Mesothelial cell of epicardium (in vitro differentiated cells): ENCODE measurements at regions not wholly inside any gene's neighbourhood (a gene's known extent, or its start where the extent isn't known, plus 50 kb on each side); places are given as distances from the start of the nearest gene placed in this dataset.

Experiments
- DNase-seq, 2 experiments: peaks; one replicate each; pipeline ENCODE4 v3.0.0; 2021; ENCODE audit warnings: low spot score in 2 of 2; ENCODE audit not compliant: unreplicated experiment in 2 of 2
- H3K27ac Mint-ChIP-seq: 2 replicates; pipeline ENCODE4 v1.8.0; 2021; ENCODE audit warnings: mixed read lengths
- H3K27me3 Mint-ChIP-seq: 2 replicates; pipeline ENCODE4 v1.8.0; 2021; ENCODE audit warnings: low read depth, mixed read lengths
- H3K36me3 Mint-ChIP-seq: 2 replicates; pipeline ENCODE4 v1.8.0; 2021; ENCODE audit warnings: mixed read lengths
- H3K4me1 Mint-ChIP-seq: 2 replicates; pipeline ENCODE4 v1.8.0; 2021; ENCODE audit warnings: mixed read lengths
- H3K4me3 Mint-ChIP-seq: 2 replicates; pipeline ENCODE4 v1.8.0; 2021; ENCODE audit warnings: mild to moderate bottlenecking, moderate library complexity, mixed read lengths
- H3K9me3 Mint-ChIP-seq: 2 replicates; pipeline ENCODE4 v1.8.0; 2021; ENCODE audit warnings: mixed read lengths
- TF ChIP-seq, protein P1 (sequence below): fragments of 200-600 bp; sonication (generic); IDR thresholded peaks from one replicate; pipeline ENCODE4 v1.5.0; 2021; ENCODE audit warnings: antibody characterized with exemption; ENCODE audit not compliant: unreplicated experiment

DNA sequence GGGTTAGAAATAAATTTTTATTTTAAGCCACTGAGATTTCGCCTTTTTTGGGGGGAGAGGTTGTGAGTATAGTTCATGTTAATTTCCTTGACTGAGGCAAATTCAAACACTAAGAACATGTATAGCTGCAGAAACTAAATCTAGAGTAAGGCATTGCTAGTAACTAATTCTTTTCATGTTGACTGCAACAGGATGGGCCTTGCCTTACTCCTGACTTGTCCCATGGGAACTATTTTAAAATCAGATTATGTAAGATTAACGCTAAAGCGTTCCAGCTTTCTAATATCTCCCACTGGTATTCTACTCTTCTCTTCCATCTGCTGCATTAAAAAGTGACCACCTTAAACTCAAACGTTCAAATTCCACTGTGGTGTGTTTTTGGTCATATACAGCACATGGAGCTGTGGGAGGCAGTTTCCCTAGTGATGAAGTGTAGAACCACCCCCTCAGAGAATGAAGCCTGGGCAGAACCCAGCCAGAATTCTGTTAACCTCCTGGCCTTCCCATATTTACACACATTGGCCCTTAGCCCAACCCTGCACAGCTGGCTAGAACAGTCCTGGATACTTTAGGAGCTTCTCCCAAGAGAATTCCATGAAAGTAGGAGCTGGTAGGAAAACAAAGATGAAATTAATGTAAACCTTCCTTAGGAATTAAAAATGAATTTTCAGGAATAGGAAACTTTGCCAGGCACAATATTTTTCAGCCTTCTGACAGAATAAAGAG lies 687.8 kb downstream of the SLC4A3 start:
- Mint-ChIP-seq H3K4me1 (peaks cover 15% of the 10 kb centered on the region), H3K36me3 (no peaks in the 10 kb centered on the region), H3K4me3 (no peak overlapping the region), H3K27ac (no peak overlapping the region), H3K9me3 (peaks cover 8% of the 10 kb centered on the region), H3K27me3 (no peaks in the 10 kb centered on the region)
- TF ChIP-seq, protein P1, sequence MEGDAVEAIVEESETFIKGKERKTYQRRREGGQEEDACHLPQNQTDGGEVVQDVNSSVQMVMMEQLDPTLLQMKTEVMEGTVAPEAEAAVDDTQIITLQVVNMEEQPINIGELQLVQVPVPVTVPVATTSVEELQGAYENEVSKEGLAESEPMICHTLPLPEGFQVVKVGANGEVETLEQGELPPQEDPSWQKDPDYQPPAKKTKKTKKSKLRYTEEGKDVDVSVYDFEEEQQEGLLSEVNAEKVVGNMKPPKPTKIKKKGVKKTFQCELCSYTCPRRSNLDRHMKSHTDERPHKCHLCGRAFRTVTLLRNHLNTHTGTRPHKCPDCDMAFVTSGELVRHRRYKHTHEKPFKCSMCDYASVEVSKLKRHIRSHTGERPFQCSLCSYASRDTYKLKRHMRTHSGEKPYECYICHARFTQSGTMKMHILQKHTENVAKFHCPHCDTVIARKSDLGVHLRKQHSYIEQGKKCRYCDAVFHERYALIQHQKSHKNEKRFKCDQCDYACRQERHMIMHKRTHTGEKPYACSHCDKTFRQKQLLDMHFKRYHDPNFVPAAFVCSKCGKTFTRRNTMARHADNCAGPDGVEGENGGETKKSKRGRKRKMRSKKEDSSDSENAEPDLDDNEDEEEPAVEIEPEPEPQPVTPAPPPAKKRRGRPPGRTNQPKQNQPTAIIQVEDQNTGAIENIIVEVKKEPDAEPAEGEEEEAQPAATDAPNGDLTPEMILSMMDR, result no peak
- no peak for DNase-seq

DNA sequence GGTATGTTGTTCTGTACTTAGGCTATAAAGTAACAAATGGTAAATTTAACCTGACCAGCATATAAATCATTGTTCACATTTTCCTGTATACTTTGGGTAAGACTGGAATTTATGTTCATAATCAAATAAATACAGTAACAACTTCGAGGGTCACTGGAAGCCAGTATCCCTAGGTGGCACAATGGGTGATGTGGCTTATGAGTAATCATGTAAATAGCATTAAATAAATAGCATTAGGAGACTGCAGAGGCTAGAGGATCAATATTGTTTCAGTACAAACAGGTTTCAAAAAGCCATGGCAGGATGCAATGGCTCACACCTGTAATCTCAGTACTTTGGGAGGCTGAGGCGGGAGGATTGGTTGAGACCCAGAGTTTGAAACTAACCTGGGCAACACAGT lies 690.6 kb downstream of the SLC4A3 start:
- TF ChIP-seq, protein P1, result no peak
- Mint-ChIP-seq H3K27me3 (no peaks in the 10 kb centered on the region), H3K9me3 (peaks cover 11% of the 10 kb centered on the region), H3K4me1 (peaks cover 15% of the 10 kb centered on the region), H3K36me3 (no peaks in the 10 kb centered on the region), H3K27ac (no peak overlapping the region), H3K4me3 (no peak overlapping the region)
- no peak for DNase-seq

DNA sequence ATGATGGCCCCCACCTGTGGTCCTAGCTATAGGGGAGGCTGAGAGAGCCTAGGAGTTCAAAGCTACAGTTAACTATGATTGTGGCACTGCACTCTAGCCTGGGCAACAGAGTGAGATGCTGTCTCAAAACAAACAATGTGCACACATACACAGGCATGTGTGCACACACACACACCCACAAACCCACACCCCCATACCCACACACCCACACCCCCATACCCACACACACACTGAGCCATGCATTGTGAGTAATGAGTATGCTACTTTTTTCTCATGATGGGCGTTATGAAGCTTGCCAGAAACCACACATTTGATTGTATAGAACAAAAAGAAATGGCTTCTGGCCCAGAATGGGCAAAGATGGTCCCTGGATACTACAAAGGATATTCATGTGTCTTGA lies 691.1 kb downstream of the SLC4A3 start:
- TF ChIP-seq, protein P1, result no peak

DNA sequence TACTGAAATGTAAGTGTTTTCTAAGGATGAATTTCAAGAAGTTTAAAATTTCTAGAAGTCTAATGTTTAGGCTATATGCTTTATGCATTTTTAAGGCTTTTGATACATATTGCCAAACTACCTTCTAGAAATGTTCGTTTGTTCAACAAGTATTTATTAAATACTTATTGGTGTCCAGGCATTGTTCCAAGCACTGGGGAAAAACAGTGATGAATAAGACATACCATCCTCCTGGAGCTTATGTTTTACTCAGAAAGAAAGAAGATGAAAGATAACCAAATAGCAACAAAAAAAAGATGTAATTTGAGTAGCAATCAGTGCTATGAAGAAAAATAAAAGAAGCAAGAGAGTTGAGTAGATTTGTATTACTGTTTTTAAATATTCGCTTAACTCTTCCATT lies 692.9 kb downstream of the SLC4A3 start:
- Mint-ChIP-seq H3K4me1 (peaks cover 13% of the 10 kb centered on the region), H3K27me3 (no peaks in the 10 kb centered on the region), H3K36me3 (no peaks in the 10 kb centered on the region), H3K9me3 (peaks cover 4% of the 10 kb centered on the region), H3K27ac (no peak overlapping the region), H3K4me3 (no peak overlapping the region)
- DNase-seq, result no peak
- TF ChIP-seq, protein P1, result no peak

More for the DNA sequence above, 691.1 kb downstream of the SLC4A3 start:
- no peak for DNase-seq
- H3K27me3 Mint-ChIP-seq, result no peaks in the 10 kb centered on the region
- H3K4me3 Mint-ChIP-seq, result no peak overlapping the region
- no peak overlapping the region for H3K27ac Mint-ChIP-seq
- H3K9me3 Mint-ChIP-seq, result peaks cover 11% of the 10 kb centered on the region
- H3K36me3 Mint-ChIP-seq, result no peaks in the 10 kb centered on the region
- H3K4me1 Mint-ChIP-seq, result peaks cover 15% of the 10 kb centered on the region

DNA sequence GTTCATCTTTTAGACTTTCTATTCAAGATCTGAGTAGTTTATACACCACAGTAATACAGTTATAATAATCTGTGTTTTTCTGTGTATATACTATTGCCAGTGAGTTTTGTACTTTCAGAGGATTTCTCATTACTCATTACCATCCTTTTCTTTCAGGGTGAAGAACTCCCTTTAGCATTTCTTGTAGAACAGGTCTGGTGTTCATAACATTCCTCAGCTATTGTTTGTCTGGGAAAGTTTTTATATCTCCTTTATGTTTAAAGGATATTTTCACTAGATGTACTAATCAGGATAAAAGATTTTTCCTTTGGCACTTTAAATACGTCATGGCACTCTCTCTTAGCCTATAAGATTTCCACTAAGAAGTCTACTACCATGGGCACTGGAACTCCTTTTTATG lies 705.5 kb downstream of the SLC4A3 start:
- Mint-ChIP-seq H3K4me1 (peaks cover 11% of the 10 kb centered on the region), H3K4me3 (no peak overlapping the region), H3K27ac (no peak overlapping the region), H3K9me3 (peaks cover 52% of the 10 kb centered on the region), H3K36me3 (peaks cover 22% of the 10 kb centered on the region), H3K27me3 (no peaks in the 10 kb centered on the region)
- DNase-seq, result no peak
- TF ChIP-seq, protein P1, result no peak
